ENCODE measurements at regions not wholly inside any gene's neighbourhood (a gene's known extent, or its start where the extent isn't known, plus 50 kb on each side); places are given as distances from the start of the nearest gene placed in this dataset.

DNA sequence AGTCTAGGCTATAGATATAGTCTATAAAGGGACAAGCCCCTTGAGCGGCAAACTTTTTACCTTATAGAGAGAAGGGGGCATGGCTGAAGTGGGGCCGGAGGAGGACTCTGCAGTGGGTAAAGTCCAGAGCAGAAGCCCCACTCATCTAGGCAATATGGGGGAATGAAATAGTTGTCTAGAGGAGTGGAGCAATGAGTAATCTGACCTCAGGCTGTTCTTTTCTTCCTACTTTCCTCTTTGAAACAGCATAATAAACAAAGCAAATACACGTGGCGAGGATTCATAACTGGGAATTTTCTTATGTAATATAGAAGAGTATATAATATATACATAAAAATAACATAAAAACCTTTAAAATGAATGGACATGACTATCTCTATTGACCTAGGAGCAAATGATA is 546.4 kb upstream of the ZNF385D start:
- DNase-seq (ENCODE audit: low read depth in 2 of 2): no peak

DNA sequence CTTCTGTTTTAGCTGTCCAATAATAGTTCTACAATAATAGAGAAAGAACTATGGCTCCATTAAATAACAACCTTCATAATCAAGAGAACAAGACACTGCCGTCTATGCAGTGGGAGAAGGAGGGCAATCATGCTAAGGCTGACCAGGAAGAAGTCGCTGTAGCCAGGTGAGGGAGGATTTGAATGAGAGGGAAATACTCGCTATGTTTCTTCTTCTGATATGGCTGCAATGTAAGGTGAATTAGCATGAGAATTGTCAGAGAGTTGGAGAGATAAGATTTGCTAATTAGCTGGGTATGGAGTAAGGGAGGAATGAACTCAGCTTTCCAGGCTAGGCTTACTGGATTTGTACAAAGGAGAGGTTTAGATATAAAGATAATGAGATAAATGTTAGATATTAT is 555.4 kb upstream of the ZNF385D start:
- DNase-seq (ENCODE audit: low read depth in 2 of 2): no peak

- no peak for DNase-seq (ENCODE audit: low read depth in 2 of 2)
These were observed 557.9 kb upstream of the ZNF385D start for GRCh38 chr3:22308871-22309270.

DNA sequence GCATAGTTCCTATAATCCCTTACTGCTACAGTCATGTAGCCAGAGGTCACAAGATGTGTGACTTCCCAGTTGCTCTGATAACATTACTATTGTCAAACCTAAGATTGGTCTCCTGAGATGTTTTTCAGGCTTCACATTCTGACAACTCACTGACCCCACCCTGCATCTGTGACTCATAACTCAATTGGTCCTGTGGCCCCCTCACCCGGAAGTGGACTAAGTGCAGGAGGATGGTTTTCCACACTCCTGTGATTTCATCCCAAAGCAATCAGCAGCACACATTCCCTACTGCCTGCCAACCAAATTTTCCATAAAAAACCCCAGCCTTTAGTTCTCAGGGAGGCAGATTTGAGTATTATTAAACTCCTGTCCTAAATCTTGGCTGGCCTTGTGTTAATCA is 564.9 kb upstream of the ZNF385D start:
- no peak for DNase-seq (ENCODE audit: low read depth in 2 of 2)

GRCh38 chr3:22318325-22318724 is 567.3 kb upstream of the ZNF385D start:
- DNase-seq (ENCODE audit: low read depth in 2 of 2): no peak

- DNase-seq (ENCODE audit: low read depth in 2 of 2): no peak
These were observed 568.4 kb upstream of the ZNF385D start for GRCh38 chr3:22319446-22319845.

DNA sequence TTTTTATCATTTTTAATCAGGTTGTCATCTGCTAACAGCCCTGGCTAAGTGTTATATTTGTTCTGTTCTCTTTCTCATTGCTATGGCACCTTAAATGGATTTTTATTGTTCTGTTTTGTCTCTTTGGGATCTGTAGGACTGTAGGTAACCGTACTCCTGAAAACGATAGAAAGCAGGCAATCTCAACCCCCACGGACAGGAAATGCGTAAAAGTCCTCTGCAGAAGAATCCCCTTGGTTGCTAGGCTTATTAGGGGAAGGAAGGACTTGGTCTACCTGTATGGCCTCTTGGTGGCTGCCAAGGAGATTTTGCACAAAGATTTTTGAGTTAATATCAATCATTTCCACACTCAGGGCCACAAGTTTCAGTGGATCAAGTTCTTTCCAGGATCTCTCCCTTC is 571.9 kb upstream of the ZNF385D start:
- DNase-seq (ENCODE audit: low read depth in 2 of 2): no peak

DNA sequence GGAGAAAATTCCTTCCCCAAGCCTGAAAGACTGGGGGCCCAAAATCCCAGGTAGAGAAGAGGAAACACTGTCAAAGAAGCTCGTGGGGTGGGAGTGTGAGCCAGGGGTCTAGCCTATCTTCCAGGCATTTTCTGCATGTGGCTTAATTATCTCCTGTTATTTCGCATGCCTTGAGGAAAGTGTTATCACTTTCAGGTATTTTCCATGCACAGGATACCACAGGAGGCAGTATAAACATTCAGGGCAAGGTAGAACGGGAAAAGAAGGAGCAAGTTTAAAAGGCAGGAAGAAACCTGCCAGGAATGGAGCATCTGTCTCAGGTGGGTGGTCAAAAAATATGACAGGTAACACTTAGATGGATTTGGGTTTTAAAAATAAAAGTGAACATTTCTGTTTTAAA is 575.3 kb upstream of the ZNF385D start:
- no peak for DNase-seq (ENCODE audit: low read depth in 2 of 2)

GRCh38 chr3:22334996-22335395 is 584.0 kb upstream of the ZNF385D start:
- DNase-seq (ENCODE audit: low read depth in 2 of 2): no peak

- no peak for DNase-seq (ENCODE audit: low read depth in 2 of 2)
These were observed 598.3 kb upstream of the ZNF385D start for GRCh38 chr3:22349215-22349851.

DNA sequence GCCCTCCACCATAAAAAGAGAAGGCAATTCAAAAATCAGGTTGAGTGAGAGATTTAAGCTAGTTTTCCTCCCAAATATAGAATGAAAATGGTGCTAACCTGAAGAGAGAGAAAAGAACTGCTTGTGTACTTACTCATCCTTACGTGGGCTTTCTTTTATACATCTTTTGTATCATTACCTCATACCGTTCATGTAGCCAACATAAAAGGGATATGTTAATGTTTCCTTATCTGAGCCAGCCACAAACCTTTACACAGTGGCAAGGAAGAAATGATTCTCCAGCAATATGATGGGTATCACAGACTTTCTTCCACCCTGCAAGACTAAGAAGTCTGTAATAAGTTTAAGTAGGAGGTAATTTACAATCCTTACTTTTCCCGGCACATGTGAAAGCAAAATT is 600.8 kb upstream of the ZNF385D start:
- no peak for DNase-seq (ENCODE audit: low read depth in 2 of 2)

DNA sequence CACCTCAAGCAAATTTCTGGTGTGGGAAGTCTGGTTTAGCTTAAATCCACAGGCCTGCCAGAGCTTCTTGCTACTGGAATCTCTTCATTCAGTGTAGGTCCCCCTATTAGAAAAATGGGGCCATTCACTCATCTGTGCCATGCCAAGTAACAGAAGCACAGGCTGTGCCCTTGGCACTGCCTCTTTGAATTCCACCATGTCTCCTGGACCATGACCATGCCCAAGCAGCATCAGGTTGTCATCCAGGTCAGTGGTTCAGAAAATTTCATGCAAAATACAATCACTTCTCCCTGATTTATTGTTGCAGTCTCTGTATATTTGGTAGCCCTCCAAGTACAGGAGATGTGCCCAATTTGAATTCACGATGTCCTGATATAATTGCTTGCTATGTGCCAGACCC is 602.1 kb upstream of the ZNF385D start:
- DNase-seq (ENCODE audit: low read depth in 2 of 2): no peak

- no peak for DNase-seq (ENCODE audit: low read depth in 2 of 2)
These were observed 607.3 kb upstream of the ZNF385D start for GRCh38 chr3:22358334-22358733.

- DNase-seq (ENCODE audit: low read depth in 2 of 2): no peak
These were observed 609.2 kb upstream of the ZNF385D start for GRCh38 chr3:22360164-22360563.

- no peak for DNase-seq (ENCODE audit: low read depth in 2 of 2)
These were observed 610.0 kb upstream of the ZNF385D start for GRCh38 chr3:22360970-22361369.

DNA sequence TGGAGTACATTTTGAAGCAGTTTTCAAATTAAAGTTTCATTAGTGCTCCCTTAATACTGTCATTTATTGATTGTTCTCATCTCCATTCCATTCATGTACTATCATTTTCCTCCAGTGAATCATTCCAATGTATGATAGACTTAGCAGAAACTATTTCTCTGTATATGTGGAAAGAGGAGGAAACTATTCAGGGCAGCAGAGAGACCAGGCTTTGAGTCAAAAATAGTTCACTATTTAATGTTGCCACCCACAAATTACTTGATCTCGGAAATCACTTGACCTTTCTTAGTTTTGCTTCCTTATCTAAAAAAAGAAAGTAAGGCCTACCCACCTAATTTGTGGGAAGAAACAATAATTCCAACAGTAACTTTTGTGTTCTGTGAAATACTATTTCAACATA is 610.5 kb upstream of the ZNF385D start:
- DNase-seq (ENCODE audit: low read depth in 2 of 2): no peak

- no peak for DNase-seq (ENCODE audit: low read depth in 2 of 2)
These were observed 613.8 kb upstream of the ZNF385D start for GRCh38 chr3:22364851-22365250.

DNA sequence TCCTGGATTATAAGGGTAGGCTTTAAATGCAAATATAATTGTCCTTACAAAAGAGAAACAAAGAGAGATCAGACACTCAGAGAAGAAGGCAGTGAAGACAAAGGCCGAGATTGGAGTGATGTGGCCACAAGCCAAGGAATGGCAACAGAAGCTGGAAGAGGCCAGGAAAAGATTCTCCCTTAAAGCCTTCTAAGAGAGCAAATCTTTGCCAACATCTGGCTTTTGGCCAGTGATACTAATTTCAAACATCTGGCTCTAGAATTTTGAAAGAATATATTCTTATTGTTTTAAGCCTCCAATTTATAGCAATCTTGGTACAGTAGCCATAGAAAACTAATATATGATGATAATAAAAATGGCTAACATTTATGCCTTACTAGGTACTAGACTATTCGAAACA is 615.8 kb upstream of the ZNF385D start:
- no peak for DNase-seq (ENCODE audit: low read depth in 2 of 2)

DNA sequence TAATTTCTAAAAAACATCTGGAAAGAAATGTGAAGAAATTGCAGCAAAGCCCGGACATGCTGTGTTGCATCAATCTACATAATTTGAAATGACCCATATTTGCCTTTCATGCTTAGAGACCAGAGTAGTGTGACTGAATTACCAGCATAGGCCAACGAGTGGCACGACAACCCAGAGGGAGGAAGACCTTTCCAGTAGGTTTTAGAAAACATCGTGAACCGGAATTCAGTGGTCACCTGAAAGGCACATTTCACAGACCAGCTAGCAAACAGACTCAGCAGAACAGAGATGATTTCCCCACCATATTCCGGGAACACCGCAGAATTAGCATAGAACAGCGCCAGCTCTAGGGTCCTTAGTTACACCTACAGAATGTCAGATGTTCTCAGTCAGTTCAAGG is 620.0 kb upstream of the ZNF385D start:
- no peak for DNase-seq (ENCODE audit: low read depth in 2 of 2)

DNA sequence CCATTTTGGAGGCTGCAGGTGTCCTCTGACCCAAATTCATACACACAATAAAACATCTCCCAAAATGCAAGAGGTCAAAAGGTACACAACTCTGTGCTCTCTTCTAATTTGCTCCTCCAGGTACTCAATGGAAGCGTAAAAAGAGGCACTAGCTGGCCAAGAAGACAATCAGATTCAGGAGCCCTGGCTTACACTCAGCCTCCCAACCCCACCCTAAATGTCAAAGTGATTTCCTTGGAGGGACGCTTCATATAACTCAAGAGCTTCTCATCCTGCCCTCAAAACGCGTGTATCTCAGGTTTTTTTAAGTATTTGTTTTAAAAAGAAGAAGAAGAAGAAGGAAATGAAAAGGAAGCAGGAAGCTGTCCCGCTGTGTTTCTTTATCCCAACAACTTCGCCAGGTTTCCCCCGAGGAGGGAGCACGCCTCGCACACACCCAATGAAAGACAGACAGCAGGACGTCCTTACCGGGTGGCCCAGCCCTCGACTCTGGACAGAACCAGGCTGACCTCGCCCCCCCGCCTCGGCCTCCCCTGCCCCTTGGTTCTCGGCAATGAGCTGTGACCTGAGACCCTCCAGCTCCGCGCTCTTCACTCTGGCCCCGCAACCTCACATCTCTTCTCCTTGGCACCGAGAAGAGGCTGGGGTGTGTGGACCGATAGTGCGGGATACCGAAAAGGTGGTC is 620.7 kb upstream of the ZNF385D start:
- DNase-seq (ENCODE audit: low read depth in 2 of 2): no peak

DNA sequence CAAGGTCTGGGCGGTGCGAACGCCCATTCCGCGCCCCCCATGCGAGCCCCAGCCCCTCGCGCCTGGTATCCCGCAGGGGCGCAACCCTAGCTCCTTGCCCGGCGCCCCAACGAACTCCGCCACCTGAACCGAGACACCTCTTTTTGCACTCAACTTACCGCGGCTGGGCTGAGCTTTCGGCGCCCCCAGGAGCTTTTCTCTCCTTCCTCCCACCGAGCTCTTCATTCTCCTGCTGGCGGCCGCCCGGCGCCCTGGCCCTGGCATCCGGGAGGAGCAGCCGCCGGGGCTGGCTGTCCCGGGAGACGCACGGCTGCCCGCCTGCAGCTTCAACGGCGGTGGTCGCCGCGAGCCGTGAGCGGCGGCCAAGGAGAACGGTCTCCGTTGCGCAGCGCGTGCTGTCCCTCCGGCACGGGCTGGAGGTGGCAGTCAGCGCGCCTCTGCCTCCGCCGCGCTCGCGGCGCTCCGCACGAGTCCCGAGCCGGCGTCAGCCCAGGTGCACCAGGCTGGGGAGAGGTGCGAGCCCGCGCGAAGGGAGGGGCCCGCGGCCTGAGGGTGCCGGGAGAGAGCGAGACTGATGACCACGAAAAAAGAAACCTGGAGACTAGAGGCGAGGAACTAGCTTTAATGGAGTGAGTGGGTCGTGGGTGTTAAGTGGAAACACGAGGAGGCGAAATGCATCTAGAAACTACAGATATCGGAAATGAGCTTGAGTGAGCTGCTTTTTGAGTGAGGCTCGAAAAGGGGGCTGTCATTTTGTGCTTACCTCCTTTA is 621.5 kb upstream of the ZNF385D start:
- DNase-seq (ENCODE audit: low read depth in 2 of 2): no peak

DNA sequence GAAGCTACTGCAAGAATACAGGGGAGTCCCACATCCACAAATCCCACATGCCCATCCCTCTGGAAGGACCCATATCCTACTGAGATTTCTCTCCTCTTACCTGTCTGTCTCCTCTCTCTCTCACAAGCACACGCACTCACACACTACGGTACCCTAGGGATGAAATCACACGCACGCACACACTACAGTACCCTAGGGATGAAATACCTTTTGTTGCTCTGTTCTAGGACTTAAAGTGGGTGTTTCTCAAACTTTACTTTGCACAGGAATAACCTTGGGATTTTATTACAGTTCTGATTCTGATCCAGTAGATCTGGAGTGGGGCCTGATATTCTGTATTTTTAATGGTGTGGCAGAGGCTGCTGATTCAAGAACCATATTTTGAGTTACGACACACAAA is 622.2 kb upstream of the ZNF385D start:
- no peak for DNase-seq (ENCODE audit: low read depth in 2 of 2)

GRCh38 chr3:22373827-22374226 is 622.8 kb upstream of the ZNF385D start:
- DNase-seq (ENCODE audit: low read depth in 2 of 2): no peak
